Stimulated activated CD8-positive, alpha-beta memory T cell treated with anti-CD3 and anti-CD28 coated beads, Interleukin-4, amount 100 ng/mL, for 24 hours (primary cell): ENCODE measurements at regions not wholly inside any gene's neighbourhood (a gene's known extent, or its start where the extent isn't known, plus 50 kb on each side); places are given as distances from the start of the nearest gene placed in this dataset.
"Not testable (repeated sequence)": the region's sequence is repeated elsewhere in the genome, so short reads cannot be mapped to it uniquely, and the experiment has no call there.

ENCODE experiments used
- DNase-seq: peaks from one replicate; pipeline ENCODE4 v3.0.0-alpha.2; 2020; ENCODE audit warnings: low read depth

GRCh38 chr4:38385093-38386004 is 278.6 kb upstream of the KLF3 start:
- no peak for DNase-seq

GRCh38 chr4:38386005-38386551 is 277.9 kb upstream of the KLF3 start:
- no peak for DNase-seq

- no peak for DNase-seq
Observed at GRCh38 chr4:38386654-38387188, 277.3 kb upstream of the KLF3 start.

GRCh38 chr4:38387348-38387747 is 276.7 kb upstream of the KLF3 start:
- DNase-seq = no peak

GRCh38 chr4:38387819-38388218 is 276.2 kb upstream of the KLF3 start:
- DNase-seq = no peak

GRCh38 chr4:38388907-38389306 is 275.1 kb upstream of the KLF3 start:
- DNase-seq = not testable (repeated sequence)

- no peak for DNase-seq
Observed at GRCh38 chr4:38390969-38391545, 272.9 kb upstream of the KLF3 start.

- no peak for DNase-seq
Observed at GRCh38 chr4:38392223-38392855, 271.7 kb upstream of the KLF3 start.

- DNase-seq = no peak
Observed at GRCh38 chr4:38396091-38396490, 267.9 kb upstream of the KLF3 start.

GRCh38 chr4:38396845-38397547 is 267.0 kb upstream of the KLF3 start:
- no peak for DNase-seq

- DNase-seq = no peak
Observed at GRCh38 chr4:38400946-38401345, 263.1 kb upstream of the KLF3 start.

GRCh38 chr4:38406243-38406642 is 257.8 kb upstream of the KLF3 start:
- no peak for DNase-seq

GRCh38 chr4:38409852-38410251 is 254.1 kb upstream of the KLF3 start:
- DNase-seq = no peak

- no peak for DNase-seq
Observed at GRCh38 chr4:38411092-38411491, 252.9 kb upstream of the KLF3 start.

GRCh38 chr4:38411981-38412536 is 251.9 kb upstream of the KLF3 start:
- DNase-seq = no peak

- no peak for DNase-seq
Observed at GRCh38 chr4:38413524-38414341, 250.3 kb upstream of the KLF3 start.

- no peak for DNase-seq
Observed at GRCh38 chr4:38414410-38414809, 249.6 kb upstream of the KLF3 start.

- DNase-seq = no peak
Observed at GRCh38 chr4:38415682-38416081, 248.3 kb upstream of the KLF3 start.

GRCh38 chr4:38416450-38417014 is 247.5 kb upstream of the KLF3 start:
- DNase-seq = no peak

GRCh38 chr4:38420254-38420653 is 243.7 kb upstream of the KLF3 start:
- not testable (repeated sequence) for DNase-seq
